Endothelial cell of umbilical vein (primary cell): ENCODE measurements at regions not wholly inside any gene's neighbourhood (a gene's known extent, or its start where the extent isn't known, plus 50 kb on each side); places are given as distances from the start of the nearest gene placed in this dataset.

ENCODE experiments used
- FOS ChIP-seq: IDR thresholded peaks from 2 replicates; pipeline ENCODE4 v1.6.1; 2011; ENCODE audit warnings: mild to moderate bottlenecking, low read length, moderate library complexity, borderline replicate concordance; ENCODE audit not compliant: insufficient read depth
- TF ChIP-seq, protein P1 (sequence below), 2 donors: IDR thresholded peaks; 1 replicate in 1 of 2; 2 replicates in 1 of 2; pipeline ENCODE4 v1.5.1; 2011; ENCODE audit warnings: low read length in 2 of 2, mild to moderate bottlenecking in 2 of 2, moderate library complexity in 2 of 2, control low read depth in 1 of 2, inconsistent platforms in 1 of 2, low read depth in 1 of 2; ENCODE audit not compliant: insufficient read depth in 1 of 2; ENCODE audit errors: extremely low read depth in 1 of 2

DNA sequence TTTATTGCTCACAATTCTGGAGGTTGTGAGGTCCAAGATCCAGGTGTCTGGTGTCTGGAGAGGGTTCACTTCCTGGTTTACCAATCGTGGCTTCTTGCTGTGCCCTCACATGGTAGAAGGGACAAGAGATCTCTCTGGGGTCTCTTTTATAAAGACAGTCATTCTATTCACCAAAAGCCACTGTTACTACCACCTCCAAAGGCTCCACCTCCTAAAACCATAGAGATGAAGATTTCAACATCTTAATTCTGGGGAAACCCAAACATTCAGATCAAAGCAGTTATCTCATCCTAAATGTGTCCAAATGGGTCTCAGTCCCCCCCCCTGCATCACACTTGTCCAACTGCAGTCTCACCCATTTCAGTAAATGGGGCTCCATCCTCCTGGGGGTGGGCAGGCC, 132.9 kb upstream of the XYLT1 start:
- TF ChIP-seq, protein P1, sequence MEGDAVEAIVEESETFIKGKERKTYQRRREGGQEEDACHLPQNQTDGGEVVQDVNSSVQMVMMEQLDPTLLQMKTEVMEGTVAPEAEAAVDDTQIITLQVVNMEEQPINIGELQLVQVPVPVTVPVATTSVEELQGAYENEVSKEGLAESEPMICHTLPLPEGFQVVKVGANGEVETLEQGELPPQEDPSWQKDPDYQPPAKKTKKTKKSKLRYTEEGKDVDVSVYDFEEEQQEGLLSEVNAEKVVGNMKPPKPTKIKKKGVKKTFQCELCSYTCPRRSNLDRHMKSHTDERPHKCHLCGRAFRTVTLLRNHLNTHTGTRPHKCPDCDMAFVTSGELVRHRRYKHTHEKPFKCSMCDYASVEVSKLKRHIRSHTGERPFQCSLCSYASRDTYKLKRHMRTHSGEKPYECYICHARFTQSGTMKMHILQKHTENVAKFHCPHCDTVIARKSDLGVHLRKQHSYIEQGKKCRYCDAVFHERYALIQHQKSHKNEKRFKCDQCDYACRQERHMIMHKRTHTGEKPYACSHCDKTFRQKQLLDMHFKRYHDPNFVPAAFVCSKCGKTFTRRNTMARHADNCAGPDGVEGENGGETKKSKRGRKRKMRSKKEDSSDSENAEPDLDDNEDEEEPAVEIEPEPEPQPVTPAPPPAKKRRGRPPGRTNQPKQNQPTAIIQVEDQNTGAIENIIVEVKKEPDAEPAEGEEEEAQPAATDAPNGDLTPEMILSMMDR (IDR thresholded peaks at IDR 0.05; ENCODE audit: extremely low read depth in 1 of 2, insufficient read depth in 1 of 2, low read depth in 1 of 2, low read length in 2 of 2): no peak
- no peak for TF ChIP-seq FOS
